ENCODE measurements at regions not wholly inside any gene's neighbourhood (a gene's known extent, or its start where the extent isn't known, plus 50 kb on each side); places are given as distances from the start of the nearest gene placed in this dataset.

- no peak for DNase-seq (ENCODE audit: low read depth, low spot score)
- no peak for TF ChIP-seq FOS (IDR thresholded peaks at IDR 0.05; ENCODE audit: borderline replicate concordance, insufficient read depth, low read length)
- TF ChIP-seq POLR2A (IDR thresholded peaks at IDR 0.05; ENCODE audit: low read depth, low read length) = no peak
- no peak for TF ChIP-seq POLR2AphosphoS5 (IDR thresholded peaks at IDR 0.05; ENCODE audit: insufficient read depth, low read depth, low read length)
- no peak for TF ChIP-seq GATA2 (IDR thresholded peaks at IDR 0.05; ENCODE audit: insufficient read depth, insufficient read length, low read depth, low read length)
- TF ChIP-seq MYC (IDR thresholded peaks at IDR 0.05; ENCODE audit: low read depth, low read length) = no peak
- TF ChIP-seq EZH2 (IDR thresholded peaks at IDR 0.05; ENCODE audit: borderline replicate concordance, low read depth, low read length, severe bottlenecking) = no peak
- TF ChIP-seq, protein P1, sequence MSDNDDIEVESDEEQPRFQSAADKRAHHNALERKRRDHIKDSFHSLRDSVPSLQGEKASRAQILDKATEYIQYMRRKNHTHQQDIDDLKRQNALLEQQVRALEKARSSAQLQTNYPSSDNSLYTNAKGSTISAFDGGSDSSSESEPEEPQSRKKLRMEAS (IDR thresholded peaks at IDR 0.05; ENCODE audit: insufficient read depth, insufficient read length) = no peak
- TF ChIP-seq JUN (IDR thresholded peaks at IDR 0.05; ENCODE audit: borderline replicate concordance, insufficient read depth, insufficient read length, low read depth) = no peak
- TF ChIP-seq, protein P2, sequence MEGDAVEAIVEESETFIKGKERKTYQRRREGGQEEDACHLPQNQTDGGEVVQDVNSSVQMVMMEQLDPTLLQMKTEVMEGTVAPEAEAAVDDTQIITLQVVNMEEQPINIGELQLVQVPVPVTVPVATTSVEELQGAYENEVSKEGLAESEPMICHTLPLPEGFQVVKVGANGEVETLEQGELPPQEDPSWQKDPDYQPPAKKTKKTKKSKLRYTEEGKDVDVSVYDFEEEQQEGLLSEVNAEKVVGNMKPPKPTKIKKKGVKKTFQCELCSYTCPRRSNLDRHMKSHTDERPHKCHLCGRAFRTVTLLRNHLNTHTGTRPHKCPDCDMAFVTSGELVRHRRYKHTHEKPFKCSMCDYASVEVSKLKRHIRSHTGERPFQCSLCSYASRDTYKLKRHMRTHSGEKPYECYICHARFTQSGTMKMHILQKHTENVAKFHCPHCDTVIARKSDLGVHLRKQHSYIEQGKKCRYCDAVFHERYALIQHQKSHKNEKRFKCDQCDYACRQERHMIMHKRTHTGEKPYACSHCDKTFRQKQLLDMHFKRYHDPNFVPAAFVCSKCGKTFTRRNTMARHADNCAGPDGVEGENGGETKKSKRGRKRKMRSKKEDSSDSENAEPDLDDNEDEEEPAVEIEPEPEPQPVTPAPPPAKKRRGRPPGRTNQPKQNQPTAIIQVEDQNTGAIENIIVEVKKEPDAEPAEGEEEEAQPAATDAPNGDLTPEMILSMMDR (IDR thresholded peaks at IDR 0.05; ENCODE audit: extremely low read depth in 1 of 2, insufficient read depth in 1 of 2, low read depth in 1 of 2, low read length in 2 of 2) = no peak
- Histone ChIP-seq H4K20me1 (replicated peaks; ENCODE audit: control insufficient read depth, extremely low read depth, insufficient read depth, low read length) (no peaks in the 10 kb centered on the region), H3K4me3 (replicated peaks in 1 of 3; ENCODE audit: insufficient read depth in 1 of 3, low read depth in 1 of 3, low read length in 3 of 3) (no peak overlapping the region), H3K79me2 (ENCODE audit: control insufficient read depth, insufficient read depth, low read length) (no peaks in the 10 kb centered on the region), H3K27me3 (ENCODE audit: control insufficient read depth in 2 of 2, insufficient read depth in 2 of 2, low read length in 2 of 2) (no peaks in the 10 kb centered on the region), H3K4me2 (ENCODE audit: insufficient read depth, low read length) (no peak overlapping the region), H3K9me3 (replicated peaks; ENCODE audit: control insufficient read depth, insufficient read depth, low read length) (no peaks in the 10 kb centered on the region), H3K4me1 (ENCODE audit: control insufficient read depth, extremely low read depth, insufficient read depth, low read length) (no peaks in the 10 kb centered on the region), H3K9me1 (replicated peaks; ENCODE audit: control insufficient read depth, extremely low read depth, insufficient read depth, low read length) (no peaks in the 10 kb centered on the region), H3K36me3 (ENCODE audit: control insufficient read depth in 2 of 2, extremely low read depth in 1 of 2, insufficient read depth in 2 of 2, low read length in 2 of 2) (no peaks in the 10 kb centered on the region), H2AFZ (ENCODE audit: low read depth, low read length) (no peak overlapping the region), H3K9ac (replicated peaks; ENCODE audit: extremely low read depth, insufficient read depth, low read length) (no peak overlapping the region), H3K27ac (ENCODE audit: insufficient read depth, low read depth, low read length) (no peak overlapping the region)
- CTCF ChIA-PET = no interaction called here
- FAIRE-seq = no peak
- no TSS peak for BruUV-seq (replicated peaks)
- POLR2A ChIA-PET = no interaction called here
- intact Hi-C loops (cut with micrococcal nuclease) = no loop called here
- dilution Hi-C loops (cut with MboI; ENCODE audit: extremely low pct_ligation_motif_present, low sequenced_read_pairs) = no loop called here
These were observed 936.2 kb upstream of the LCORL start for GRCh38 chr4:18957716-18958115.

Data from endothelial cell of umbilical vein (primary cell).